Tibial nerve (tissue), 4 donors: ENCODE measurements at regions not wholly inside any gene's neighbourhood (a gene's known extent, or its start where the extent isn't known, plus 50 kb on each side); places are given as distances from the start of the nearest gene placed in this dataset.

ENCODE experiments used
- DNase-seq, 2 donors: peaks; one replicate each; pipeline ENCODE4 v3.0.0-alpha.2; 2019; ENCODE audit warnings: low spot score in 2 of 2
- H3K27ac ChIP-seq, 4 donors: fragments of 200-600 bp; sonication (generic) in 3 of 4; one replicate each; pipeline ENCODE4 v1.5.1; 2017 to 2019; ENCODE audit warnings: mild to moderate bottlenecking in 1 of 4
- H3K27me3 ChIP-seq, 2 donors: fragments of 200-600 bp; sonication (generic) in 1 of 2; one replicate each; pipeline versions ENCODE4 v1.5.1 to v1.6.0; 2017 to 2019
- H3K36me3 ChIP-seq, 3 donors: fragments of 200-600 bp; sonication (generic); one replicate each; pipeline ENCODE4 v1.5.1; 2018 to 2019
- H3K4me1 ChIP-seq, 4 donors: fragments of 200-600 bp; sonication (generic) in 3 of 4; one replicate each; pipeline ENCODE4 v1.5.1; 2017 to 2019
- H3K4me3 ChIP-seq, 4 donors: fragments of 200-600 bp; sonication (generic) in 3 of 4; one replicate each; pipeline ENCODE4 v1.5.1; 2017 to 2019; ENCODE audit warnings: mild to moderate bottlenecking in 1 of 4, moderate library complexity in 1 of 4
- H3K9me3 ChIP-seq, 4 donors: fragments of 200-600 bp; sonication (generic) in 3 of 4; one replicate each; pipeline ENCODE4 v1.5.1; 2017 to 2019
- CTCF ChIP-seq, 5 experiments: fragments of 200-600 bp in 3 of 5; fragments of 450-650 bp in 2 of 5; sonication (generic) in 3 of 5; IDR thresholded peaks; one replicate each; pipeline ENCODE4 v1.5.1; 2016 to 2019; ENCODE audit warnings: antibody characterized with exemption in 5 of 5, mild to moderate bottlenecking in 3 of 5, moderate library complexity in 2 of 5
- EP300 ChIP-seq, 2 donors: sonication (generic); formaldehyde crosslinking; IDR thresholded peaks; one replicate each; pipeline ENCODE4 v1.6.1; 2017; ENCODE audit warnings: antibody characterized with exemption in 2 of 2, mild to moderate bottlenecking in 1 of 2
- POLR2A ChIP-seq, 2 donors: fragments of 450-650 bp; IDR thresholded peaks; one replicate each; pipeline ENCODE4 v1.6.1; 2017; ENCODE audit warnings: antibody characterized with exemption in 2 of 2, mild to moderate bottlenecking in 2 of 2, moderate library complexity in 2 of 2
- WGBS, 2 donors: methylation state at CpG; one replicate each; pipeline ENCODE4 v1.1.5; 2018; 5-methylcytosine and 5-hydroxymethylcytosine counted together

DNA sequence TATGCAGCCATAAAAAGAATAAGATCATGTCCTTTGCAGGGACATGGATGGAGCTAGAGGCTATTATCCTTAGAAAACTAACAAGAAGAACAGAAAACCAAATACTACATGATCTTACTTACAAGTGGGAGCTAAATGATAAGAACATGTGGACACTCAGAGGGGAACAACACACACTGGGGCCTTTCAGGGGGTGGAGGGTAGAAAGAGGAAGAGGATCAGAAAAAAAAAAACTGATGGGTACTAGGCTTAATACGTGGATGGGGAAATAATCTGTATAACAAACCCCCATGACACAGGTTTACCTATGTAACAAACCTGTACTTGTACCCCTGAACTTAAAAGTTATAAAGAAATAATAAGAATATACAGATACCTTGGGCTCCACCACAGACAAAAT, 514.2 kb downstream of the ARL4A start:
- TF ChIP-seq POLR2A (IDR thresholded peaks at IDR 0.05) = no peak
- no peak for TF ChIP-seq CTCF (IDR thresholded peaks at IDR 0.05)
- no peak for TF ChIP-seq EP300 (IDR thresholded peaks at IDR 0.05)
- Histone ChIP-seq H3K4me1 (peaks cover 0 to 5% (median 0%) of the 10 kb centered on the region in 4 donors), H3K27ac (no peak overlapping the region), H3K36me3 (no peaks in the 10 kb centered on the region), H3K27me3 (no peaks in the 10 kb centered on the region), H3K4me3 (no peak overlapping the region), H3K9me3 (no peaks in the 10 kb centered on the region)
- no peak for DNase-seq
- 66 to 71% methylated on average over 1 of the region's 1 CpG for WGBS, 2 donors

DNA sequence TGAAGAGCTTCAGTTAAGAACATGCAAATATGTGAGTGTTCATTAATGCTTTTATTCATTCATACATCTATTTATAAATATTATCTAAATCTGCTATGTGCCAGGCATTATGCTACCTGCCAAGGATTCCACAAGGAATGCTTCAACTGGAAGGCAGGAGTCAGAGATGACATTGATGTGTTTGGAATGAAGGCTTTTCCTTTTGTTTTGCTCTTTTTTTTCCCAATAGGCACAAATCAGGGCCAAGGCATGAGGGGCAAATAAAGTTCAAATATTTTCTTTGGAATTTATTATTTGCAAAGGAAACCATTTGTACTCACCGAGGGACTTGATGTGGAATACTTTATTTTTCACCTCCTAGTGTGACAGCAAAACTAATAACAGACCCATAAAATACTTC, 530.3 kb downstream of the ARL4A start:
- Histone ChIP-seq H3K4me3 (no peak overlapping the region), H3K27ac (peak overlapping the region in 1 of 4 donors; percentile 34), H3K36me3 (no peaks in the 10 kb centered on the region), H3K9me3 (no peaks in the 10 kb centered on the region), H3K4me1 (peaks cover 0 to 19% (median 0%) of the 10 kb centered on the region in 4 donors), H3K27me3 (no peaks in the 10 kb centered on the region)
- no peak for TF ChIP-seq CTCF (IDR thresholded peaks at IDR 0.05)
- TF ChIP-seq POLR2A (IDR thresholded peaks at IDR 0.05) = no peak
- no peak for TF ChIP-seq EP300 (IDR thresholded peaks at IDR 0.05)
- WGBS, 2 donors = 6 to 9% methylated on average over 1 of the region's 1 CpG
- no peak for DNase-seq

GRCh38 chr7:13225068-13225467, 537.6 kb downstream of the ARL4A start:
- Histone ChIP-seq H3K4me1 (no peaks in the 10 kb centered on the region), H3K27me3 (no peaks in the 10 kb centered on the region), H3K4me3 (no peak overlapping the region), H3K36me3 (no peaks in the 10 kb centered on the region), H3K9me3 (no peaks in the 10 kb centered on the region), H3K27ac (no peak overlapping the region)
- no peak for DNase-seq
- TF ChIP-seq EP300 (IDR thresholded peaks at IDR 0.05) = no peak
- WGBS, 2 donors = 61 to 72% methylated on average over 1 of the region's 1 CpG

DNA sequence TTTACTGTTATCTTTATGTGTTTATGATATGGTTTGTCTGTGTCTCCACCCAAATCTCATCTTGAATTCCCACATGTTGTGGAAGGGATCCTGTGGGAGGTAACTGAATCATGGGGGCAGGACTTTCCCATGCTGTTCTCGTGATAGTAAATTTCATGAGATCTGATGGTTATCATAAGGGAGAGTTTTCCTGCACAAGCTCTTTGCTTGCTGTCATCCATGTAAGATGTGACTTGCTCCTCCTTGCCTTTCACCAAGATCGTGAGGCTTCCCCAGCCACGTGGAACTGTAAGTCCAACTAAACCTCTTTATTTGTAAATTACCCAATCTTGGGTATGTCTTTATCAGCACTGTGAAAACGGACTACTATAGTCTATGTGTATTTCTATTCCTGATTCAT, 539.0 kb downstream of the ARL4A start:
- Histone ChIP-seq H3K4me3 (no peak overlapping the region), H3K36me3 (no peaks in the 10 kb centered on the region), H3K9me3 (no peaks in the 10 kb centered on the region), H3K27ac (no peak overlapping the region), H3K4me1 (no peaks in the 10 kb centered on the region), H3K27me3 (no peaks in the 10 kb centered on the region)
- 76 to 91% methylated on average over 4 of the region's 4 CpGs for WGBS, 2 donors
- TF ChIP-seq CTCF (IDR thresholded peaks at IDR 0.05) (no peak), POLR2A (IDR thresholded peaks at IDR 0.05) (no peak), EP300 (IDR thresholded peaks at IDR 0.05) (no peak)
- DNase-seq = no peak

GRCh38 chr7:13231216-13231615, 543.8 kb downstream of the ARL4A start:
- H3K27me3 ChIP-seq = no peaks in the 10 kb centered on the region
- 59 to 64% methylated on average over 4 of the region's 4 CpGs for WGBS, 2 donors
- DNase-seq = no peak
- H3K36me3 ChIP-seq = no peaks in the 10 kb centered on the region
- TF ChIP-seq CTCF (IDR thresholded peaks at IDR 0.05) = no peak
- TF ChIP-seq EP300 (IDR thresholded peaks at IDR 0.05) = no peak
- no peak for TF ChIP-seq POLR2A (IDR thresholded peaks at IDR 0.05)
- H3K4me3 ChIP-seq = no peak overlapping the region
- H3K9me3 ChIP-seq = no peaks in the 10 kb centered on the region
- H3K4me1 ChIP-seq = peaks cover 0 to 6% (median 0%) of the 10 kb centered on the region in 4 donors
- no peak overlapping the region for H3K27ac ChIP-seq

- Histone ChIP-seq H3K4me3 (no peak overlapping the region), H3K27me3 (no peaks in the 10 kb centered on the region), H3K4me1 (peaks cover 0 to 9% (median 0%) of the 10 kb centered on the region in 4 donors), H3K27ac (no peak overlapping the region), H3K36me3 (no peaks in the 10 kb centered on the region), H3K9me3 (no peaks in the 10 kb centered on the region)
- 68 to 69% methylated on average over 1 of the region's 1 CpG for WGBS, 2 donors
- TF ChIP-seq POLR2A (IDR thresholded peaks at IDR 0.05) (no peak), CTCF (IDR thresholded peaks at IDR 0.05) (no peak), EP300 (IDR thresholded peaks at IDR 0.05) (no peak)
- DNase-seq = no peak
These were observed 548.0 kb downstream of the ARL4A start for GRCh38 chr7:13235436-13235835.
